ENCODE measurements at regions not wholly inside any gene's neighbourhood (a gene's known extent, or its start where the extent isn't known, plus 50 kb on each side); places are given as distances from the start of the nearest gene placed in this dataset.

DNA sequence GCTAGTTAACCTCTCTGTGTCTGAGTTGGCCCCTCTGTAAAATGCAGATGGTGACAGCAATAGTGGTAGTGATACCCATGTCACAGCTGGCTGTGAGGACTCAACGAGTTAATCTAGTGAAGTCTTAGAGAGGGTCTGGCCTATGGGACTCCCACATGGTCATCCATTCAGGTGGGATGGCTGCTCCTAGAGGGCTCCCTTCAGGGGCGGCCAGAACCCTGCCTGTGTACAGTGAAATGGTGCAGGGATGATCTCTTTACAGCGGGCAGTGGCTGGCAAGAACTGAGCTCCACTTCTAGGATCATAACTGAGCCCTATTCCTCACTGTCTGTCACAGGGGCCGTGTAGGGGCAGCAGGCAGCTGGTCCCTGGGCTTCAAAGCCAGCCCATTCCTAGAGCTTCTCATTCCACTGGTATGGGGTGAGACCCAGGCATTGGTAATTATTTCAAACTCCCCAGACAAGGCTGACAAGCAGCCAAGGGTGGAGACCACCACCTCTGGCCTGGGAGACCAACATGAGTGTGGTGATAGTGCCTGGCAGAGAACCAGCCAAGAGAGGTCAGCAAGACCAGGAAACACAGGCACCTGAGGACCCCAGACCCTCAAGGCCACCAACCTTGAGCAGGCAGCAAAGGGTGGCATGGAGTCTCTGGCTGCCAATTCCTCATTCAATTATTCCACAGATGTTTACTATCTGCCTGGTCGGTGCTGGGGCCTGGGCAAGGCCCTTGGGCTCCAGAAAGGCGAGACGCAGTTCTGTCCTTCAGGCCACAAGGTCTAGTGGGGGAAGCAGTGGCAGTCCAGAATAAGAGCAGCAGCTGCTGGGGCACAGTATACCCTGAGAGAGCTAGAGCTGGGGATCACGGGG lies 103.4 kb downstream of the MRPL14 start:
- no peak overlapping the region for H3K27ac ChIP-seq (ENCODE audit: low read depth in 1 of 2, low read length in 2 of 2)
- H2AFZ ChIP-seq (ENCODE audit: insufficient read depth, low read depth, low read length, poor library complexity, severe bottlenecking) = no peak overlapping the region
- H3K79me2 ChIP-seq (ENCODE audit: insufficient read depth, low read length) = no peaks in the 10 kb centered on the region
- Mint-ChIP-seq H3K9me3 (peaks cover 0 to 2% (median 0%) of the 10 kb centered on the region in 7 donors), H3K4me3 (no peak overlapping the region), H3K27me3 (ENCODE audit: low read depth in 3 of 3) (peaks cover 12 to 14% (median 12%) of the 10 kb centered on the region in 3 donors), H3K4me1 (peaks cover 16% of the 10 kb centered on the region), H3K27ac (peak overlapping the region in 1 of 7 donors; percentile 50), H3K36me3 (peaks cover 0 to 6% of the 10 kb centered on the region in 2 donors)
- TF ChIP-seq, protein P1, sequence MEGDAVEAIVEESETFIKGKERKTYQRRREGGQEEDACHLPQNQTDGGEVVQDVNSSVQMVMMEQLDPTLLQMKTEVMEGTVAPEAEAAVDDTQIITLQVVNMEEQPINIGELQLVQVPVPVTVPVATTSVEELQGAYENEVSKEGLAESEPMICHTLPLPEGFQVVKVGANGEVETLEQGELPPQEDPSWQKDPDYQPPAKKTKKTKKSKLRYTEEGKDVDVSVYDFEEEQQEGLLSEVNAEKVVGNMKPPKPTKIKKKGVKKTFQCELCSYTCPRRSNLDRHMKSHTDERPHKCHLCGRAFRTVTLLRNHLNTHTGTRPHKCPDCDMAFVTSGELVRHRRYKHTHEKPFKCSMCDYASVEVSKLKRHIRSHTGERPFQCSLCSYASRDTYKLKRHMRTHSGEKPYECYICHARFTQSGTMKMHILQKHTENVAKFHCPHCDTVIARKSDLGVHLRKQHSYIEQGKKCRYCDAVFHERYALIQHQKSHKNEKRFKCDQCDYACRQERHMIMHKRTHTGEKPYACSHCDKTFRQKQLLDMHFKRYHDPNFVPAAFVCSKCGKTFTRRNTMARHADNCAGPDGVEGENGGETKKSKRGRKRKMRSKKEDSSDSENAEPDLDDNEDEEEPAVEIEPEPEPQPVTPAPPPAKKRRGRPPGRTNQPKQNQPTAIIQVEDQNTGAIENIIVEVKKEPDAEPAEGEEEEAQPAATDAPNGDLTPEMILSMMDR (IDR thresholded peaks at IDR 0.05) = no peak
- intact Hi-C loops (cut with micrococcal nuclease) = no loop called here
- no peaks in the 10 kb centered on the region for H4K20me1 ChIP-seq (ENCODE audit: insufficient read depth, low read length)
- WGBS (ENCODE audit: insufficient coverage) = 93% methylated on average over 6 of the region's 8 CpGs
- H3K27me3 ChIP-seq (ENCODE audit: control insufficient read depth in 2 of 2, insufficient read depth in 2 of 2, low read length in 2 of 2) = peaks cover 0 to 2% of the 10 kb centered on the region in 2 donors
- no peaks in the 10 kb centered on the region for H3K36me3 ChIP-seq (replicated peaks in 1 of 2; ENCODE audit: control insufficient read depth in 1 of 2, insufficient read depth in 2 of 2, low read length in 2 of 2)
- H3K4me1 ChIP-seq (ENCODE audit: control insufficient read depth in 1 of 2, insufficient read depth in 2 of 2, low read length in 2 of 2) = peaks cover 0 to 8% of the 10 kb centered on the region in 2 donors
- DNase-seq = no peak
- H3K9me3 ChIP-seq (replicated peaks in 1 of 2; ENCODE audit: control insufficient read depth in 1 of 2, insufficient read depth in 1 of 2, low read length in 2 of 2) = no peaks in the 10 kb centered on the region
- H3K4me2 ChIP-seq (replicated peaks; ENCODE audit: extremely low read depth, low read length, poor library complexity, severe bottlenecking) = no peak overlapping the region
- H3K4me3 ChIP-seq (replicated peaks in 1 of 3; ENCODE audit: low read depth in 2 of 3, low read length in 3 of 3) = no peak overlapping the region
- H3K9ac ChIP-seq (ENCODE audit: insufficient read depth, low read length, poor library complexity, severe bottlenecking) = no peak overlapping the region

DNA sequence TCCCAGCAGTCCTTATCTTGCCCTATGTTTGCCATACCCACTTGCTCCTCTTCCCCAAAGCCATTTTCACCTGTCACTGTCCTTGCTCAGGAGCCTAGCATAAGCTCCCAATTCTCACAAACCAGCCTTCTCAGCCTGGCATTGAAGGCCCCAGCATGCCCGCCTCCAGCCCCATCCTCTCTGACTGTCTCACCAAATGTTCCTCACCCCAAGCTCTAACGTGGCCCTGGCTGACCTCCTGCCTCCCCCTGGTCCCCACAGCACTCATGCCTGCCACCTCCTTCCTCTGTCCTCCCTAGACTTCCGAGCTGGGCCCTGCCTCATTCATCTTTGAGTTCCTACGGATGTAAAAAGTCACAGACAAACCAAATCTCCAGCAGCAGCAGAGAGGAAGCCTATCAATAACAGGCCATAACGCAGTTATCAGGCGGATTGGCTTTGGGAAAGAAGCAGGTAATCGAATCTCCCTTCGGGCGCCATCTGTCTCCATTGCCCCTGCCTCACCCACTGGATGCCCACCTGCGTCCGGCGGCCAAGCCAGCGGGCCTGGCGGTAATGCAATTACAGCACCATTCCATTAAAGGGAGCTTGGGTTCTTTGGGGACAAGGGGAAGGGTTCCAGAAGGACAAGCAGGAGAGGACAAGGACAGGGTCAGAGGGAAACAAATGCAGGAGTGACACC lies 104.4 kb downstream of the MRPL14 start:
- Histone ChIP-seq H2AFZ (ENCODE audit: insufficient read depth, low read depth, low read length, poor library complexity, severe bottlenecking) (no peak overlapping the region), H3K4me2 (replicated peaks; ENCODE audit: extremely low read depth, low read length, poor library complexity, severe bottlenecking) (no peak overlapping the region), H3K9me3 (replicated peaks in 1 of 2; ENCODE audit: control insufficient read depth in 1 of 2, insufficient read depth in 1 of 2, low read length in 2 of 2) (no peaks in the 10 kb centered on the region), H3K27ac (ENCODE audit: low read depth in 1 of 2, low read length in 2 of 2) (no peak overlapping the region), H3K36me3 (replicated peaks in 1 of 2; ENCODE audit: control insufficient read depth in 1 of 2, insufficient read depth in 2 of 2, low read length in 2 of 2) (no peaks in the 10 kb centered on the region), H3K9ac (ENCODE audit: insufficient read depth, low read length, poor library complexity, severe bottlenecking) (no peak overlapping the region), H3K27me3 (ENCODE audit: control insufficient read depth in 2 of 2, insufficient read depth in 2 of 2, low read length in 2 of 2) (peaks cover 0 to 2% of the 10 kb centered on the region in 2 donors), H3K4me3 (replicated peaks in 1 of 3; ENCODE audit: low read depth in 2 of 3, low read length in 3 of 3) (no peak overlapping the region), H3K4me1 (ENCODE audit: control insufficient read depth in 1 of 2, insufficient read depth in 2 of 2, low read length in 2 of 2) (peaks cover 0 to 8% of the 10 kb centered on the region in 2 donors), H3K79me2 (ENCODE audit: insufficient read depth, low read length) (no peaks in the 10 kb centered on the region), H4K20me1 (ENCODE audit: insufficient read depth, low read length) (no peaks in the 10 kb centered on the region)
- Mint-ChIP-seq H3K27ac (peak overlapping the region in 4 of 7 donors; percentile 18 to 91 (median 56)), H3K27me3 (ENCODE audit: low read depth in 3 of 3) (peaks cover 11 to 14% (median 12%) of the 10 kb centered on the region in 3 donors), H3K4me1 (peaks cover 16% of the 10 kb centered on the region), H3K9me3 (peaks cover 0 to 6% (median 3%) of the 10 kb centered on the region in 7 donors), H3K4me3 (peak overlapping the region in 1 of 2 donors; percentile 19), H3K36me3 (peaks cover 0 to 6% of the 10 kb centered on the region in 2 donors)
- WGBS (ENCODE audit: insufficient coverage) = 89% methylated on average over 6 of the region's 14 CpGs
- TF ChIP-seq, protein P1 (IDR thresholded peaks at IDR 0.05) = no peak
- no peak for DNase-seq
- intact Hi-C loops (cut with micrococcal nuclease) = no loop called here

Data from CD14-positive monocyte (primary cell).